CD14-positive monocyte (primary cell): ENCODE measurements at regions not wholly inside any gene's neighbourhood (a gene's known extent, or its start where the extent isn't known, plus 50 kb on each side); places are given as distances from the start of the nearest gene placed in this dataset.

Experiments used
- DNase-seq, 3 donors: peaks; one replicate each; pipeline ENCODE4 v3.0.0-alpha.2; 2011 to 2022
- H2AFZ ChIP-seq: 2 replicates; pipeline ENCODE4 v1.6.0; 2012; ENCODE audit warnings: mild to moderate bottlenecking, low read depth, low read length, inconsistent platforms; ENCODE audit not compliant: insufficient read depth, poor library complexity, severe bottlenecking
- H3K27ac ChIP-seq, 2 donors: 1 replicate in 1 of 2; 2 replicates in 1 of 2; pipeline ENCODE4 v1.5.1; 2012 to 2013; ENCODE audit warnings: low read length in 2 of 2, control low read depth in 1 of 2, inconsistent platforms in 1 of 2, low read depth in 1 of 2, mild to moderate bottlenecking in 1 of 2
- H3K27me3 ChIP-seq, 2 donors: one replicate each; pipeline versions ENCODE4 v1.6.0 to v1.6.1; 2011 to 2013; ENCODE audit warnings: low read length in 2 of 2; ENCODE audit not compliant: control insufficient read depth in 2 of 2, insufficient read depth in 2 of 2
- H3K36me3 ChIP-seq, 2 donors: replicated peaks in 1 of 2; 1 replicate in 1 of 2; 2 replicates in 1 of 2; pipeline versions ENCODE4 v1.5.1 to v1.6.1; 2012 to 2013; ENCODE audit warnings: low read length in 2 of 2, control low read depth in 1 of 2, inconsistent platforms in 1 of 2, mild to moderate bottlenecking in 1 of 2; ENCODE audit not compliant: insufficient read depth in 2 of 2, control insufficient read depth in 1 of 2
- H3K4me1 ChIP-seq, 2 donors: 1 replicate in 1 of 2; 2 replicates in 1 of 2; pipeline versions ENCODE4 v1.5.1 to v1.6.1; 2012 to 2013; ENCODE audit warnings: low read length in 2 of 2, control low read depth in 1 of 2, inconsistent platforms in 1 of 2, mild to moderate bottlenecking in 1 of 2, moderate library complexity in 1 of 2; ENCODE audit not compliant: insufficient read depth in 2 of 2, control insufficient read depth in 1 of 2
- H3K4me2 ChIP-seq: replicated peaks from 2 replicates; pipeline ENCODE3; 2012; ENCODE audit warnings: low read length, moderate library complexity, mild to moderate bottlenecking; ENCODE audit not compliant: poor library complexity, severe bottlenecking; ENCODE audit errors: extremely low read depth
- H3K4me3 ChIP-seq, 3 experiments: fragments of 200-600 bp in 1 of 3; sonication (generic) in 1 of 3; replicated peaks in 1 of 3; 1 replicate in 2 of 3; 2 replicates in 1 of 3; pipeline ENCODE4 v1.5.1; 2011 to 2013; ENCODE audit warnings: low read length in 3 of 3, mild to moderate bottlenecking in 3 of 3, control low read depth in 2 of 3, low read depth in 2 of 3, inconsistent platforms in 1 of 3, moderate library complexity in 1 of 3
- H3K79me2 ChIP-seq: 2 replicates; pipeline ENCODE4 v1.6.0; 2012; ENCODE audit warnings: mild to moderate bottlenecking, control low read depth, inconsistent platforms, low read length, moderate library complexity; ENCODE audit not compliant: insufficient read depth
- H3K9ac ChIP-seq: 2 replicates; pipeline ENCODE4 v1.6.0; 2017; ENCODE audit warnings: low read length, mild to moderate bottlenecking; ENCODE audit not compliant: insufficient read depth, poor library complexity, severe bottlenecking
- H3K9me3 ChIP-seq, 2 donors: replicated peaks in 1 of 2; 1 replicate in 1 of 2; 2 replicates in 1 of 2; pipeline versions ENCODE4 v1.5.1 to v1.6.1; 2012 to 2013; ENCODE audit warnings: low read length in 2 of 2, control low read depth in 1 of 2; ENCODE audit not compliant: control insufficient read depth in 1 of 2, insufficient read depth in 1 of 2
- H4K20me1 ChIP-seq: 2 replicates; pipeline ENCODE4 v1.6.0; 2012; ENCODE audit warnings: mild to moderate bottlenecking, low read length, control low read depth, moderate library complexity; ENCODE audit not compliant: insufficient read depth
- H3K27ac Mint-ChIP-seq, 7 donors: one replicate each; pipeline ENCODE4 v1.8.0; 2020; ENCODE audit warnings: mild to moderate bottlenecking in 7 of 7, mixed read lengths in 7 of 7, moderate library complexity in 6 of 7, inconsistent platforms in 2 of 7
- H3K27me3 Mint-ChIP-seq, 3 donors: one replicate each; pipeline ENCODE4 v1.8.0; 2021 to 2022; ENCODE audit warnings: low read depth in 3 of 3, mild to moderate bottlenecking in 3 of 3, mixed read lengths in 3 of 3, moderate library complexity in 3 of 3, inconsistent platforms in 1 of 3
- H3K36me3 Mint-ChIP-seq, 2 donors: one replicate each; pipeline ENCODE4 v1.8.0; 2020; ENCODE audit warnings: mixed read lengths in 2 of 2, inconsistent platforms in 1 of 2, mild to moderate bottlenecking in 1 of 2
- H3K4me1 Mint-ChIP-seq: one replicate; pipeline ENCODE4 v1.8.0; 2020; ENCODE audit warnings: mild to moderate bottlenecking, mixed read lengths
- H3K4me3 Mint-ChIP-seq, 2 donors: one replicate each; pipeline ENCODE4 v1.8.0; 2020; ENCODE audit warnings: mild to moderate bottlenecking in 2 of 2, mixed read lengths in 2 of 2, moderate library complexity in 1 of 2
- H3K9me3 Mint-ChIP-seq, 7 donors: one replicate each; pipeline ENCODE4 v1.8.0; 2020 to 2022; ENCODE audit warnings: mixed read lengths in 7 of 7, mild to moderate bottlenecking in 6 of 7, moderate library complexity in 6 of 7, inconsistent platforms in 2 of 7
- CTCF ChIP-seq: fragments of 200-600 bp; IDR thresholded peaks from one replicate; pipeline ENCODE4 v1.8.0; 2022; ENCODE audit warnings: antibody characterized with exemption, mild to moderate bottlenecking
- WGBS: methylation state at CpG from one replicate; pipeline ENCODE4 v1.1.5; 2013; ENCODE audit warnings: missing lambda C conversion rate; ENCODE audit not compliant: insufficient coverage; 5-methylcytosine and 5-hydroxymethylcytosine counted together
- intact Hi-C, 2 donors: fragments of 100-400 bp; cut with micrococcal nuclease; formaldehyde crosslinking; loops; one replicate each; pipeline versions ENCODE4 v1.15.0 to v1.15.1; 2023

GRCh38 chr22:48523091-48523490 lies 1304.6 kb downstream of the BRD1 start:
- Histone ChIP-seq H3K4me2 (no peak overlapping the region), H4K20me1 (no peaks in the 10 kb centered on the region), H3K79me2 (no peaks in the 10 kb centered on the region), H3K9me3 (no peaks in the 10 kb centered on the region), H3K27me3 (no peaks in the 10 kb centered on the region), H3K4me3 (no peak overlapping the region), H3K36me3 (no peaks in the 10 kb centered on the region), H2AFZ (no peak overlapping the region), H3K4me1 (no peaks in the 10 kb centered on the region), H3K9ac (no peak overlapping the region), H3K27ac (no peak overlapping the region)
- intact Hi-C loops, result no loop called here
- Mint-ChIP-seq H3K27ac (no peak overlapping the region), H3K36me3 (no peaks in the 10 kb centered on the region), H3K4me3 (no peak overlapping the region), H3K4me1 (no peaks in the 10 kb centered on the region), H3K9me3 (peaks cover 0 to 2% (median 0%) of the 10 kb centered on the region in 7 donors), H3K27me3 (peaks cover 1 to 4% (median 2%) of the 10 kb centered on the region in 3 donors)
- WGBS, result 91% methylated on average over 17 of the region's 19 CpGs
- DNase-seq, result no peak
- TF ChIP-seq CTCF, result no peak

- no peak overlapping the region for H3K27ac Mint-ChIP-seq
- DNase-seq, result no peak
- Histone ChIP-seq H3K9ac (no peak overlapping the region), H4K20me1 (no peaks in the 10 kb centered on the region), H3K79me2 (no peaks in the 10 kb centered on the region), H3K4me3 (no peak overlapping the region), H3K27me3 (no peaks in the 10 kb centered on the region), H2AFZ (no peak overlapping the region), H3K36me3 (no peaks in the 10 kb centered on the region), H3K9me3 (no peaks in the 10 kb centered on the region), H3K27ac (no peak overlapping the region), H3K4me1 (no peaks in the 10 kb centered on the region), H3K4me2 (no peak overlapping the region)
- no peaks in the 10 kb centered on the region for H3K36me3 Mint-ChIP-seq
- no peak for TF ChIP-seq CTCF
- H3K4me1 Mint-ChIP-seq, result no peaks in the 10 kb centered on the region
- H3K9me3 Mint-ChIP-seq, result peaks cover 0 to 2% (median 0%) of the 10 kb centered on the region in 7 donors
- intact Hi-C loops, result no loop called here
- H3K27me3 Mint-ChIP-seq, result peaks cover 1 to 4% (median 2%) of the 10 kb centered on the region in 3 donors
- 96% methylated on average over 5 of the region's 14 CpGs for WGBS
- no peak overlapping the region for H3K4me3 Mint-ChIP-seq
Measured at GRCh38 chr22:48522271-48522670, 1305.4 kb downstream of the BRD1 start.
